ENCODE measurements at regions not wholly inside any gene's neighbourhood (a gene's known extent, or its start where the extent isn't known, plus 50 kb on each side); places are given as distances from the start of the nearest gene placed in this dataset.

- TF ChIP-seq, protein P1, sequence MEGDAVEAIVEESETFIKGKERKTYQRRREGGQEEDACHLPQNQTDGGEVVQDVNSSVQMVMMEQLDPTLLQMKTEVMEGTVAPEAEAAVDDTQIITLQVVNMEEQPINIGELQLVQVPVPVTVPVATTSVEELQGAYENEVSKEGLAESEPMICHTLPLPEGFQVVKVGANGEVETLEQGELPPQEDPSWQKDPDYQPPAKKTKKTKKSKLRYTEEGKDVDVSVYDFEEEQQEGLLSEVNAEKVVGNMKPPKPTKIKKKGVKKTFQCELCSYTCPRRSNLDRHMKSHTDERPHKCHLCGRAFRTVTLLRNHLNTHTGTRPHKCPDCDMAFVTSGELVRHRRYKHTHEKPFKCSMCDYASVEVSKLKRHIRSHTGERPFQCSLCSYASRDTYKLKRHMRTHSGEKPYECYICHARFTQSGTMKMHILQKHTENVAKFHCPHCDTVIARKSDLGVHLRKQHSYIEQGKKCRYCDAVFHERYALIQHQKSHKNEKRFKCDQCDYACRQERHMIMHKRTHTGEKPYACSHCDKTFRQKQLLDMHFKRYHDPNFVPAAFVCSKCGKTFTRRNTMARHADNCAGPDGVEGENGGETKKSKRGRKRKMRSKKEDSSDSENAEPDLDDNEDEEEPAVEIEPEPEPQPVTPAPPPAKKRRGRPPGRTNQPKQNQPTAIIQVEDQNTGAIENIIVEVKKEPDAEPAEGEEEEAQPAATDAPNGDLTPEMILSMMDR (conservative IDR thresholded peaks at IDR 0.05) = no peak
- TF ChIP-seq ZFX (IDR thresholded peaks at IDR 0.05) = no peak
These were observed 98.5 kb upstream of the FAM9C start for GRCh38 chrX:13142891-13143290.
